ENCODE measurements at regions not wholly inside any gene's neighbourhood (a gene's known extent, or its start where the extent isn't known, plus 50 kb on each side); places are given as distances from the start of the nearest gene placed in this dataset.

DNA sequence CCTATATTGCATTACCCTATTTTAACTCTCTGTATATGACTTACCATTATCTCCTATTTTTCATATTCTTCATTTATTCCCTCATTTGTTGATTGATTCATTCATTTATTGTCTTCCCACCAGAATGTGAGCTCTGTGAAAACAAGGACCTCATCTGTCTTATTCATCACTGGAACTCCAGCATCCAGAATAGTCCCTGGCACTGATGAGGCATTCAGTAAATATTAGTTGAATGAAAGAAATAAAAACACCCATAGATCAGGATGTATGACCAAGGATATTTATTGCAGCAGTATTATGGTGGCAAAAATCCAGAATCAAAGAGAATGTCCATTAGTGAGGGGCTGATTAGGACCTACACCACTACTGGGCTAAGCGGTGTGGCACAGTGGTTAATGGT, 164.9 kb downstream of the SPRY1 start:
- Histone ChIP-seq H3K27ac (ENCODE audit: low read depth in 2 of 2, low read length in 2 of 2) (no peak overlapping the region), H3K9me3 (ENCODE audit: control insufficient read depth in 2 of 3, insufficient read depth in 1 of 3, low read length in 3 of 3) (no peaks in the 10 kb centered on the region), H3K9ac (ENCODE audit: low read length in 3 of 3) (no peak overlapping the region), H3K4me1 (ENCODE audit: control insufficient read depth in 2 of 3, insufficient read depth in 2 of 3, low read depth in 1 of 3, low read length in 3 of 3) (peaks cover 0 to 12% (median 6%) of the 10 kb centered on the region in 3 donors), H3K4me3 (ENCODE audit: low read length in 3 of 3) (no peak overlapping the region), H3K36me3 (ENCODE audit: control insufficient read depth in 2 of 3, insufficient read depth in 3 of 3, low read length in 3 of 3) (no peaks in the 10 kb centered on the region), H3K27me3 (ENCODE audit: control insufficient read depth, insufficient read depth, low read length) (no peaks in the 10 kb centered on the region)
- intact Hi-C loops (cut with DNase I), result no loop called here
- FAIRE-seq (no peak), DNase-seq (no peak)
- TF ChIP-seq, protein P1, sequence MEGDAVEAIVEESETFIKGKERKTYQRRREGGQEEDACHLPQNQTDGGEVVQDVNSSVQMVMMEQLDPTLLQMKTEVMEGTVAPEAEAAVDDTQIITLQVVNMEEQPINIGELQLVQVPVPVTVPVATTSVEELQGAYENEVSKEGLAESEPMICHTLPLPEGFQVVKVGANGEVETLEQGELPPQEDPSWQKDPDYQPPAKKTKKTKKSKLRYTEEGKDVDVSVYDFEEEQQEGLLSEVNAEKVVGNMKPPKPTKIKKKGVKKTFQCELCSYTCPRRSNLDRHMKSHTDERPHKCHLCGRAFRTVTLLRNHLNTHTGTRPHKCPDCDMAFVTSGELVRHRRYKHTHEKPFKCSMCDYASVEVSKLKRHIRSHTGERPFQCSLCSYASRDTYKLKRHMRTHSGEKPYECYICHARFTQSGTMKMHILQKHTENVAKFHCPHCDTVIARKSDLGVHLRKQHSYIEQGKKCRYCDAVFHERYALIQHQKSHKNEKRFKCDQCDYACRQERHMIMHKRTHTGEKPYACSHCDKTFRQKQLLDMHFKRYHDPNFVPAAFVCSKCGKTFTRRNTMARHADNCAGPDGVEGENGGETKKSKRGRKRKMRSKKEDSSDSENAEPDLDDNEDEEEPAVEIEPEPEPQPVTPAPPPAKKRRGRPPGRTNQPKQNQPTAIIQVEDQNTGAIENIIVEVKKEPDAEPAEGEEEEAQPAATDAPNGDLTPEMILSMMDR (IDR thresholded peaks at IDR 0.05; ENCODE audit: borderline replicate concordance, extremely low read depth, insufficient read depth), result no peak

DNA sequence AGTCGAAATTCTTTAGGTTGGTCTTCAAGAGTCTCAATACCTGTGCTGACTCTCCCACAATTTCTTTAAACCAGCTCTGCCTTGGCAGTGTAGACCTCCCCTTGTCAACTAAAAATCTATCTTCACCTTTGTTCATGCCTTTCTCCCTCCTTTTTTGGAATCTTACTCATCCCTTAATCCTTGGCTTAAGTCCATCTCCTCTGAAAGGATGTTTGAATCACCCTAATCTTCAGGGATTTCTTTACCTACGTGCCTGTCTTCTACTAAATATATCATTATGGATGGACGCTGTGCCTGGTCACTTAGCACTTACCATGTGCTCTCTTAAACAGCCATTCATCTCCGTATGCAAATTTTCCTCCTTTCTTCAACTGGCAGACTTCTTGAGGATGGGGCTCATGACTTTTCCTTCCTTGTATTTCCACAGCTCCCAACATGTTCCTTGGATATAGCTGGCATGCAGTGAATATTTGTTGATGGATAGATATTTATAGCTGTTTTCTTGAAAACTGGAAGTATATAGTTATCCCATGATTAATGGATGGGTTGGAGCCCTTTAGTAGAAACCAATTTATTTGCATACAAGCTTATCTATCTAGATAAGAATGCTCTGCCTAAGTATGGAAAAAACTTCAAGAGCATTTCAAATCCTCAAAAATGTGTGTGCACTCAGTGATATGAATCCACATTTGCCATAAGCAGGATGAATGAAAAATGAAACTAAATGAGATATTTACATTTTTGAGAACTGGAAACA, 166.6 kb downstream of the SPRY1 start:
- Histone ChIP-seq H3K36me3 (ENCODE audit: control insufficient read depth in 2 of 3, insufficient read depth in 3 of 3, low read length in 3 of 3) (no peaks in the 10 kb centered on the region), H3K27ac (ENCODE audit: low read depth in 2 of 2, low read length in 2 of 2) (no peak overlapping the region), H3K4me1 (ENCODE audit: control insufficient read depth in 2 of 3, insufficient read depth in 2 of 3, low read depth in 1 of 3, low read length in 3 of 3) (peaks cover 0 to 12% (median 6%) of the 10 kb centered on the region in 3 donors), H3K9me3 (ENCODE audit: control insufficient read depth in 2 of 3, insufficient read depth in 1 of 3, low read length in 3 of 3) (no peaks in the 10 kb centered on the region), H3K9ac (ENCODE audit: low read length in 3 of 3) (no peak overlapping the region), H3K27me3 (ENCODE audit: control insufficient read depth, insufficient read depth, low read length) (no peaks in the 10 kb centered on the region), H3K4me3 (ENCODE audit: low read length in 3 of 3) (no peak overlapping the region)
- intact Hi-C loops (cut with DNase I), result no loop called here
- FAIRE-seq, result no peak
- DNase-seq, result no peak
- TF ChIP-seq, protein P1 (IDR thresholded peaks at IDR 0.05; ENCODE audit: borderline replicate concordance, extremely low read depth, insufficient read depth), result no peak

DNA sequence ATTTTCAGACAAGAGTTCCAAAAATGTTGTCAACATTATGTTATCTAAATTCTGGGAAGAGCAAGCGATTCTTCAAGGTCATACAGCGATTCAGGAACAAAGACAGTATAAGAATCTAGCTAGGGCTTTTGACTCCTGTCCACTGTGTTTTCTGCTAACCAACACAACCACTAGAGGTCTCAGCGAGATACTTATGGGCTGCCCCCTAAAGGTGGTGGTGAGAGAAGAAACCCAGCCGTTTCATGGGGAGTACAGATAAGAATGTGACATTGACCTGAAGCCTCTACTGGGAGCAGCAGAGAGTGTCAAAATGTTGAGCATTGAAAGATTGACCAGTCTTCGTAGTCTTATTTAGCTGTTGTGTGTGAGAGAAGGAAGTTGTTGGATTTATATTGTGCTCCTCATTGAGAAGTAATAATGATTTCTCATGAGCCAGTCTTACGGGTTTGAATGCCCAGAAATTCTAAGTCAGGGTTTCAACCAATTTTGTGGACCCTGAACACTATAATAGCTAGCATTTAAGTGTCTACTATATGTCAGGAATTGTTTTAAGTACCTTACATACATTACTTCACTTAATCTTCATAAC, 168.3 kb downstream of the SPRY1 start:
- TF ChIP-seq, protein P1 (IDR thresholded peaks at IDR 0.05; ENCODE audit: borderline replicate concordance, extremely low read depth, insufficient read depth), result peak; percentile 78
- Histone ChIP-seq H3K27me3 (ENCODE audit: control insufficient read depth, insufficient read depth, low read length) (no peaks in the 10 kb centered on the region), H3K9ac (ENCODE audit: low read length in 3 of 3) (no peak overlapping the region), H3K4me1 (ENCODE audit: control insufficient read depth in 2 of 3, insufficient read depth in 2 of 3, low read depth in 1 of 3, low read length in 3 of 3) (peaks cover 0 to 5% (median 3%) of the 10 kb centered on the region in 3 donors), H3K9me3 (ENCODE audit: control insufficient read depth in 2 of 3, insufficient read depth in 1 of 3, low read length in 3 of 3) (no peaks in the 10 kb centered on the region), H3K27ac (ENCODE audit: low read depth in 2 of 2, low read length in 2 of 2) (no peak overlapping the region), H3K4me3 (ENCODE audit: low read length in 3 of 3) (no peak overlapping the region), H3K36me3 (ENCODE audit: control insufficient read depth in 2 of 3, insufficient read depth in 3 of 3, low read length in 3 of 3) (no peaks in the 10 kb centered on the region)
- FAIRE-seq, result peak; percentile 17
- intact Hi-C loops (cut with DNase I), result no loop called here
- peak in 3 of 5 donors; percentile 39 to 79 (median 70) for DNase-seq
